ENCODE measurements at regions not wholly inside any gene's neighbourhood (a gene's known extent, or its start where the extent isn't known, plus 50 kb on each side); places are given as distances from the start of the nearest gene placed in this dataset.

DNA sequence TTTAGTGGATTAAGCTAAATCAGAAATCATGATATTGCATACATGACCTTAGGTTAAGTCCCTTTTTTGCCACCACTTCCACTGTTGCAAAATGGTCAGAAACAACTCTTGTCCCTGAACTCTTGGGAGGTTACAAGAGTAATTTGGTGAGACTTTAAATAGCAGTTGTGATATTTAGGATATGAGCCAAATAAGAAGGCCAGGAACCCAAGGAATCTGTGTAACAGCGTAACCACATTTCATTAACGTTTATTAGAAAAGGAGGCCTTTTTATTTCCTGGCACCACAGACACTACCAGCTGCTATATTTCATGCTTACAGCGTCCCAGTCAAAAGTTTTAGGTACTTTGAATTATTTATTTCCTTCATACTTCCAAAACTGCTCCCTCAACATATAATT, 268.0 kb downstream of the GPD2 start:
- DNase-seq (ENCODE audit: low read depth): no peak
- TF ChIP-seq, protein P1, sequence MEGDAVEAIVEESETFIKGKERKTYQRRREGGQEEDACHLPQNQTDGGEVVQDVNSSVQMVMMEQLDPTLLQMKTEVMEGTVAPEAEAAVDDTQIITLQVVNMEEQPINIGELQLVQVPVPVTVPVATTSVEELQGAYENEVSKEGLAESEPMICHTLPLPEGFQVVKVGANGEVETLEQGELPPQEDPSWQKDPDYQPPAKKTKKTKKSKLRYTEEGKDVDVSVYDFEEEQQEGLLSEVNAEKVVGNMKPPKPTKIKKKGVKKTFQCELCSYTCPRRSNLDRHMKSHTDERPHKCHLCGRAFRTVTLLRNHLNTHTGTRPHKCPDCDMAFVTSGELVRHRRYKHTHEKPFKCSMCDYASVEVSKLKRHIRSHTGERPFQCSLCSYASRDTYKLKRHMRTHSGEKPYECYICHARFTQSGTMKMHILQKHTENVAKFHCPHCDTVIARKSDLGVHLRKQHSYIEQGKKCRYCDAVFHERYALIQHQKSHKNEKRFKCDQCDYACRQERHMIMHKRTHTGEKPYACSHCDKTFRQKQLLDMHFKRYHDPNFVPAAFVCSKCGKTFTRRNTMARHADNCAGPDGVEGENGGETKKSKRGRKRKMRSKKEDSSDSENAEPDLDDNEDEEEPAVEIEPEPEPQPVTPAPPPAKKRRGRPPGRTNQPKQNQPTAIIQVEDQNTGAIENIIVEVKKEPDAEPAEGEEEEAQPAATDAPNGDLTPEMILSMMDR (conservative IDR thresholded peaks at IDR 0.05; ENCODE audit: low read depth, low read length): no peak

DNA sequence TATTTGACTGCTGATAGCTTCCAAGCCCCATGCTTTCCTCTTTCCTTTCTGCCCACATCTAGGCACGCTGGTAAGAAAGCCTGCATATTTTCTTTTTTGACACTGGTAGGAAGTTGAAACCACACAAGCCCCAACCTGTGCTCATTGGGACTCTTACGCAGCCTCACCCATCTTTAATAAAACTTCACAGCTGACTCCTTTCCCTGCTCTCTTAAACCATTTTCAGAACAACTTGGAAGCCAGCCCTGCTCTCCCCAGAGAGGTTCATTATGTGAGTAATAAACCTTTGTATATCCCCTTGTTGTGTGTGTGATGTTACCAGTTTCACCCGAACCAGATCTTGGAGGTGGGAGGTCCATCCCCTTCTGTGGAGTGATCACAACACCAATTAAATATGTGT, 268.4 kb downstream of the GPD2 start:
- TF ChIP-seq, protein P1 (conservative IDR thresholded peaks at IDR 0.05; ENCODE audit: low read depth, low read length): no peak
- DNase-seq (ENCODE audit: low read depth): no peak
- no peak overlapping the region for H3K4me3 ChIP-seq (ENCODE audit: low read depth, low read length)

More for the DNA sequence above, 268.0 kb downstream of the GPD2 start:
- no peak overlapping the region for H3K4me3 ChIP-seq (ENCODE audit: low read depth, low read length)

DNA sequence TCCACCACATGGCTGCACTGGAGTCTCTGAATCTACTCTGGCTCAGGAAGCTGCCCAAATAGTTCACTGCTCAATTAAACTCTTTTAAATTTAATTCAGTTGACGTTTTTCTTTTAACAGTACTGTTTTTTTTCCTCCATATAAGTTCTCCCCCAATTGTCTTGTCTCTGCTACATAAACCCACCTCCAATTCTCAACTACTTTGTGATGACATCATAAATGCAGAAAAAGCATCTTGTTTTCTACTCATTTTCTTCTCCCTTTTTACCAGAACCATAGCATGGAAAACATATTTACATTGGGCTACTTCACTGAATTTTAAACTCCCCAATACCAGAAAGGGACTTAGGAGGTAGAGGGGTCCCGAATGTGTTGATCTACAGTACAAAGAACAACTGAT, 270.4 kb downstream of the GPD2 start:
- no peak for DNase-seq (ENCODE audit: low read depth)
- no peak overlapping the region for H3K4me3 ChIP-seq (ENCODE audit: low read depth, low read length)
- TF ChIP-seq, protein P1 (conservative IDR thresholded peaks at IDR 0.05; ENCODE audit: low read depth, low read length): no peak

DNA sequence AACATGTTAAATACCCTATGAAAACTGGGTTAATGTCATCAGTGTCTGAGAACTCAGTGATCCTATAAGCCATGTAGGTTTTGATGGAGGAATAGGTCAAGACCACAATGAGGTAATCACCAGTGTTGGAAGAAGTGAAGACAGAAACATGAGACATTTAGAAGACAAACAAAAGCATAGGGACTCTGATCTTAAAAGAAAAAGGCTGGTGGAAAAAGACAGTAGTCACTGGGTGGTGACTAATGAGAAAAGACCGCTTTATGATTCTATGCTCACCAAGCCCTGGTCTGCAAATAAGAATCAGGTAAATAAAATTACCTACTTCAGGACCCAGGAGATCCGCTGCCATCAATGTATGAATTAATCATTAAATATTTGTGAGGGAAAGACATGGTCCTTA, 271.9 kb downstream of the GPD2 start:
- TF ChIP-seq, protein P1 (conservative IDR thresholded peaks at IDR 0.05; ENCODE audit: low read depth, low read length): no peak
- H3K4me3 ChIP-seq (ENCODE audit: low read depth, low read length): no peak overlapping the region
- DNase-seq (ENCODE audit: low read depth): no peak

DNA sequence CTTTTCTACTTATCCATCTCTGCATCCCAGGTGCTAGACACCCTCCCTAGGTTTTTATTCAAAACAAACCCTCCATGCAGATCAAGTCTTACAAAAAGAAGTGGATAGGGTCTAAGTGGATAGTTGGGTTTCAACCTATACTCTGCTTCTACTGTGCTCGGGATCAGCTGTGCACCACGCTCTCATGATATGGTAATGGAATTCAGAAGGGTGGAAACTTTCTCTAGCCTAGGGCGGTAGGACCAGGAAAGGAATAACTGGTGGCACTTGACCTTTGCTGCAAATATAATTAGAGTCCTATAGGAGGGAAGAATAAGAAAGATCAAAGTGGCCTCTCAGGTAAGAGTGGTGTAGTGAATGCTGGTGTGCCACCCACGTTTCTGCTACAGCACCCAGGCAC, 272.9 kb downstream of the GPD2 start:
- DNase-seq (ENCODE audit: low read depth): no peak
- TF ChIP-seq, protein P1 (conservative IDR thresholded peaks at IDR 0.05; ENCODE audit: low read depth, low read length): no peak
- H3K4me3 ChIP-seq (ENCODE audit: low read depth, low read length): no peak overlapping the region

DNA sequence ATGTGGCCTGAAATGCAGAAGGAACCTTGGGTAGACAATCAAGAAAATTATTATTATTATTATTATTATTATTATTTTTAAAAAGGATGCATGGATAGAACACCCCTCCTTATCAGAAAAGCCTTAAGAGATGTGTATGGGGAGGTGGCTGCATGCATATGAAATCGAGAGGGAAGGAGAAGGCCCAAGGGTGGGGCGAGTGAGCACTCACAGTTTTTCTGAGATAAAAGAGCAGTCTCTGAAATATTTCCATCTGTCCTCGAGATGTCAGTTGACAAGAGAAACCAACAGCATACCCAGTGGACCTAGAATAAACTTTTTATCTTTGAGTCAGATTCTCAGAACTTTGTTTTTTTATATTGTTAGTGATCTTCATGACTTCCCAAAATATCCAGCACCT, 282.9 kb downstream of the GPD2 start:
- H3K4me3 ChIP-seq (ENCODE audit: low read depth, low read length): no peak overlapping the region
- TF ChIP-seq, protein P1 (conservative IDR thresholded peaks at IDR 0.05; ENCODE audit: low read depth, low read length): no peak
- no peak for DNase-seq (ENCODE audit: low read depth)

DNA sequence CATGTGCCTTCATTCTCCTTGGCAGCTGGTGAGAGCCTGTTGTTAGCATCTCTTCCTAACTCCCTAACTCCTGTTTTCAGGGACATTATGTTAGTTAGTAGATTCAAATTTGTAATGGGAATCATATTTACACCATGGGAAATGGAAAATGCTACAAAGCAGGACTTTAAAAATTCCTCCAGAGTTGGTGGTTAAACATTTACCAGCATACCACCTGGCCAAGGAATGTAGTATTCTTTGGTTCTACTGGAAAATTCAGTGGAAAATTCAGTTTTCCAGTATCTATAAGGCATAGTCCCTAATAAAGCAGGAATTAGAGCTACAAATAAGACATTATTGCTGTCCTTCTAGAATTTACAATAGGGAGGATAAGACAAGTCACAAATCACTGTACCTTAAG, 291.7 kb downstream of the GPD2 start:
- no peak for DNase-seq (ENCODE audit: low read depth)
- H3K4me3 ChIP-seq (ENCODE audit: low read depth, low read length): no peak overlapping the region
- TF ChIP-seq, protein P1 (conservative IDR thresholded peaks at IDR 0.05; ENCODE audit: low read depth, low read length): no peak
